GM12872 (cell line): ENCODE measurements at regions not wholly inside any gene's neighbourhood (a gene's known extent, or its start where the extent isn't known, plus 50 kb on each side); places are given as distances from the start of the nearest gene placed in this dataset.

Source experiments
- TF ChIP-seq, protein P1 (sequence below): IDR thresholded peaks from 3 replicates; pipeline ENCODE4 v1.5.1; 2011; ENCODE audit warnings: low read depth, mild to moderate bottlenecking, low read length, moderate library complexity; ENCODE audit not compliant: insufficient read depth

DNA sequence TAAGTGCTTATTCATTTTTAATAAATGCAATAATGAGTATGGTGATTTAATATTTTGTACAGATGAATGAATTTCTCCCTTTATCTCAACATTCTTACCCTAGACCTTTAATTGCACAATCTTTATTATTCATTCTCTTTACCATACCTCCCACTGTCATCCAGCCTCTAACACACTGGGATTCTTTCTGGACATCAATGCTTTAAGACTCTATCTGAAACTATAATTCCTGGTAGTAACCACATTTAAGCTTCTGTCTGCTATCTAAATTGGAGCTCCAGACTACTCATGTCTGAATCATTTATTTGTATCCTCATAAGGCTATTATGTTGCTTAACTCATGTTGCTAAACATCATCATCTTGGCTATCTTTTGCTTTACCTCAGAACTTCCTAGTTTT, 270.2 kb downstream of the ALG10B start:
- TF ChIP-seq, protein P1, sequence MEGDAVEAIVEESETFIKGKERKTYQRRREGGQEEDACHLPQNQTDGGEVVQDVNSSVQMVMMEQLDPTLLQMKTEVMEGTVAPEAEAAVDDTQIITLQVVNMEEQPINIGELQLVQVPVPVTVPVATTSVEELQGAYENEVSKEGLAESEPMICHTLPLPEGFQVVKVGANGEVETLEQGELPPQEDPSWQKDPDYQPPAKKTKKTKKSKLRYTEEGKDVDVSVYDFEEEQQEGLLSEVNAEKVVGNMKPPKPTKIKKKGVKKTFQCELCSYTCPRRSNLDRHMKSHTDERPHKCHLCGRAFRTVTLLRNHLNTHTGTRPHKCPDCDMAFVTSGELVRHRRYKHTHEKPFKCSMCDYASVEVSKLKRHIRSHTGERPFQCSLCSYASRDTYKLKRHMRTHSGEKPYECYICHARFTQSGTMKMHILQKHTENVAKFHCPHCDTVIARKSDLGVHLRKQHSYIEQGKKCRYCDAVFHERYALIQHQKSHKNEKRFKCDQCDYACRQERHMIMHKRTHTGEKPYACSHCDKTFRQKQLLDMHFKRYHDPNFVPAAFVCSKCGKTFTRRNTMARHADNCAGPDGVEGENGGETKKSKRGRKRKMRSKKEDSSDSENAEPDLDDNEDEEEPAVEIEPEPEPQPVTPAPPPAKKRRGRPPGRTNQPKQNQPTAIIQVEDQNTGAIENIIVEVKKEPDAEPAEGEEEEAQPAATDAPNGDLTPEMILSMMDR = no peak

DNA sequence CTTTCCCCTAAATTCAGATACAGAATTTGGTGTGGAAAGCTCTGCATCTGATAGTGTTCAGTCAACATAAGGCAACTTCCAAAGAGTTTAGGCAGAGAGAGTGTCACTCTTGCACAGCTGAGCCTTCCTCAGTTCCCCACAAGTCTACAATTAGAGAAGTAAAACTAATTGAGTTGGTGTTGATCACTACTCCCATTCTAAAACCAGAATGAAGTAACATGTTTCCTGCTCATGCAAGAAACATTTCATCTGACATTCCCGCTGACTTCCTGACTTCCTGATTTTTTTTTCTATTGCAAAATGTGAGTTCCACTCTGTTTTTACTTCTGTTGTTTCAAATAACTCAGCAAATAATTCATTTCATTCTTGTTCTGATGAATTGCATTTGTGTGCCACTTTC, 271.0 kb downstream of the ALG10B start:
- TF ChIP-seq, protein P1 = no peak

DNA sequence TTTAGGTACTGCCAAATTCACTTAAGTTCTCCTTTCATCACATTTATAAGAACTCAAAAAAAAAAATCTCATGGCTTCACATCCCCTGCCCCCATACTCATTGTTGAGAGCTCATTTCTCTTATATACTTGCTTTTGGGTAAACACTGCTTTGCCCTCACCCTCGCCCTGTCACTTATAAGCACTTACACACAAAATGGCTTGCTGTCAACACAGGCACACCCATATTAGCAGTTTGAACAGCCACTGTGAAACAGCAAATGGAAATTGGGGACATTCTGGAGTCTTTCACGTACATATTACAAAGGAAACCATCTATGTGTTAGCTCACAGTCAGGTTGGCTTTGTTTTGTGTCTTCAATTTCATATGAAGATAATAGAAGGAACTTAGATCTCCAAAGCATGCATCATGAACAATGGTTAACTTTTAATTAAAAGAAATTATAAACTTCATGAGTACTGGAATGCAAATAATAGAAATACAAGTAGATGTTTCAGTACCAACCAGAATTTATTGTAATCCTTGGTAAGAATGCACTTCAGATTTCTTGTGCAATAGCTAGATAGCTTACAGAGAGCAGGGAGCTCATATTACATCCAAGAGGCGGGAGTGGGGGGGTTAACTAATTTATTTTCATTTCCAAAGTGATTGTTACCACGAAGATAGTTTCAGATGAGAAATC, 272.2 kb downstream of the ALG10B start:
- TF ChIP-seq, protein P1 = no peak

DNA sequence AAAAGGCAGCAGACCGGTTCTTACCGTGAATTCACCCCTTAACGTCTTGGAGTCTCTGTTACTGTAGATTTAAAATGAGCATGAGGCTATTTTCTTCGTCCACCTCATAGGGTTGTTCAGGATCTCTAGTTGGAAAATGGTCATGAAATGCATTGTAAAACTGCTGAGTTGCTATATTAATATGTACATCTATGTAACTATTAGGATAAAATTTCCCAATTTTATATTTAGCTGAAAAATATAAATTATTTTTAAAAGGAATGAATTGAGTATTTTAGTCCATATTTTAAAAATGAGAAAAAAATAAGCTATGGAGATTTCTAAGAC, 272.7 kb downstream of the ALG10B start:
- TF ChIP-seq, protein P1 = no peak

DNA sequence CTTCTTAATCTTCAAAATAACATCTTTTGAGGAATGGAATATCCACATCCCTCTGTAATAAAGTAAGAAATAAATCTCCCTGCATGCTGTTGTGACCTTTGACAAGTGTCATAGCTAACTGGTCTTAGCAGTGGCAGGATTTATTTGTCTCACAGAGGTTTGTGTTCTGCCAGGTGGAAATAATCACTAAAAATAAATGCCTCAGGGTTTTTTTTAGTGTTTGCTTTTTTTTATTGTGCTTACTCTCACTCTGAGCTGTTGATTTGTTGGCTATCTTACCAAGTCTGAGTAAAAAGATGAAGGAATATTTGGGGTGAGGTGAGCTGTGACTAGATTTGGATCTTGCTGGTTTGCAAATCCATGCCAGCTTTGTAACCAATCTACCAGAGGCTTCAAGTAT, 285.4 kb downstream of the ALG10B start:
- TF ChIP-seq, protein P1 = no peak
